ENCODE measurements at regions not wholly inside any gene's neighbourhood (a gene's known extent, or its start where the extent isn't known, plus 50 kb on each side); places are given as distances from the start of the nearest gene placed in this dataset.
"Not testable (repeated sequence)": the region's sequence is repeated elsewhere in the genome, so short reads cannot be mapped to it uniquely, and the experiment has no call there.

GRCh38 chr15:45869034-45869668 is 234.3 kb downstream of the SQOR start:
- DNase-seq, result no peak

- no peak for DNase-seq
Observed at GRCh38 chr15:45871121-45871855, 236.5 kb downstream of the SQOR start.

- DNase-seq, result no peak
Observed at GRCh38 chr15:45873781-45874180, 239.0 kb downstream of the SQOR start.

- DNase-seq, result not testable (repeated sequence)
Observed at GRCh38 chr15:45874566-45874965, 239.7 kb downstream of the SQOR start.

GRCh38 chr15:45884289-45884688 is 249.5 kb downstream of the SQOR start:
- DNase-seq, result peak in 1 of 3 experiments; percentile 69

GRCh38 chr15:45884755-45885445 is 250.1 kb downstream of the SQOR start:
- no peak for DNase-seq

GRCh38 chr15:45885801-45886200 is 251.0 kb downstream of the SQOR start:
- no peak for DNase-seq

- no peak for DNase-seq
Observed at GRCh38 chr15:45891766-45892165, 256.9 kb downstream of the SQOR start.

- no peak for DNase-seq
Observed at GRCh38 chr15:45892182-45892581, 257.4 kb downstream of the SQOR start.

GRCh38 chr15:45903283-45903682 is 268.5 kb downstream of the SQOR start:
- no peak for DNase-seq

GRCh38 chr15:45904019-45904418 is 269.2 kb downstream of the SQOR start:
- DNase-seq, result peak in 2 of 3 experiments; percentile 5 to 67

- no peak for DNase-seq
Observed at GRCh38 chr15:45906230-45906629, 271.4 kb downstream of the SQOR start.

- DNase-seq, result no peak
Observed at GRCh38 chr15:45910671-45911070, 275.8 kb downstream of the SQOR start.

GRCh38 chr15:45913451-45913850 is 278.6 kb downstream of the SQOR start:
- DNase-seq, result no peak

- no peak for DNase-seq
Observed at GRCh38 chr15:45914425-45914824, 279.6 kb downstream of the SQOR start.

GRCh38 chr15:45918839-45919238 is 284.0 kb downstream of the SQOR start:
- no peak for DNase-seq

GRCh38 chr15:45919806-45920205 is 285.0 kb downstream of the SQOR start:
- DNase-seq, result no peak

GRCh38 chr15:45921376-45921775 is 286.5 kb downstream of the SQOR start:
- DNase-seq, result no peak

- DNase-seq, result no peak
Observed at GRCh38 chr15:45921978-45922377, 287.1 kb downstream of the SQOR start.

GRCh38 chr15:45941367-45941766 is 306.5 kb downstream of the SQOR start:
- DNase-seq, result no peak

- peak in 1 of 3 experiments; percentile 20 for DNase-seq
Observed at GRCh38 chr15:45943240-45943639, 308.4 kb downstream of the SQOR start.

GRCh38 chr15:45946111-45946510 is 311.3 kb downstream of the SQOR start:
- no peak for DNase-seq

GRCh38 chr15:45948181-45948621 is 313.4 kb downstream of the SQOR start:
- peak in 1 of 3 experiments; percentile 10 for DNase-seq

GRCh38 chr15:45958924-45959323 is 324.1 kb downstream of the SQOR start:
- DNase-seq, result no peak
